ENCODE measurements at regions not wholly inside any gene's neighbourhood (a gene's known extent, or its start where the extent isn't known, plus 50 kb on each side); places are given as distances from the start of the nearest gene placed in this dataset.

- Mint-ChIP-seq H3K4me3 (no peak overlapping the region), H3K36me3 (ENCODE audit: low read depth) (no peaks in the 10 kb centered on the region)
Observed at GRCh38 chrX:137187540-137187939, 153.7 kb upstream of the GPR101 start.

GRCh38 chrX:137178392-137178791, 144.6 kb upstream of the GPR101 start:
- Mint-ChIP-seq H3K4me3 (no peak overlapping the region), H3K36me3 (ENCODE audit: low read depth) (no peaks in the 10 kb centered on the region), H3K27ac (no peak overlapping the region), H3K27me3 (ENCODE audit: low read depth) (no peaks in the 10 kb centered on the region), H3K9me3 (peaks cover under 1% of the 10 kb centered on the region), H3K4me1 (no peaks in the 10 kb centered on the region)
- TF ChIP-seq CTCF (IDR thresholded peaks at IDR 0.05; ENCODE audit: unreplicated experiment in 3 of 3) = no peak

More at GRCh38 chrX:137187540-137187939, 153.7 kb upstream of the GPR101 start:
- peaks cover 10% of the 10 kb centered on the region for H3K9me3 Mint-ChIP-seq
- no peak for TF ChIP-seq CTCF (IDR thresholded peaks at IDR 0.05; ENCODE audit: unreplicated experiment in 3 of 3)
- no peak overlapping the region for H3K27ac Mint-ChIP-seq
- H3K27me3 Mint-ChIP-seq (ENCODE audit: low read depth) = no peaks in the 10 kb centered on the region
- no peaks in the 10 kb centered on the region for H3K4me1 Mint-ChIP-seq

- H3K27ac Mint-ChIP-seq = no peak overlapping the region
- H3K9me3 Mint-ChIP-seq = peaks cover 6% of the 10 kb centered on the region
- H3K4me3 Mint-ChIP-seq = no peak overlapping the region
- no peaks in the 10 kb centered on the region for H3K36me3 Mint-ChIP-seq (ENCODE audit: low read depth)
- H3K4me1 Mint-ChIP-seq = no peaks in the 10 kb centered on the region
- peaks cover 5% of the 10 kb centered on the region for H3K27me3 Mint-ChIP-seq (ENCODE audit: low read depth)
- no peak for TF ChIP-seq CTCF (IDR thresholded peaks at IDR 0.05; ENCODE audit: unreplicated experiment in 3 of 3)
Observed at GRCh38 chrX:137172317-137172948, 138.6 kb upstream of the GPR101 start.

- H3K27ac Mint-ChIP-seq = no peak overlapping the region
- no peak for TF ChIP-seq CTCF (IDR thresholded peaks at IDR 0.05; ENCODE audit: unreplicated experiment in 3 of 3)
- no peaks in the 10 kb centered on the region for H3K36me3 Mint-ChIP-seq (ENCODE audit: low read depth)
- H3K9me3 Mint-ChIP-seq = peaks cover 6% of the 10 kb centered on the region
- no peak overlapping the region for H3K4me3 Mint-ChIP-seq
- H3K4me1 Mint-ChIP-seq = no peaks in the 10 kb centered on the region
- H3K27me3 Mint-ChIP-seq (ENCODE audit: low read depth) = peaks cover 5% of the 10 kb centered on the region
Observed at GRCh38 chrX:137171626-137172025, 137.8 kb upstream of the GPR101 start.

- Mint-ChIP-seq H3K9me3 (peaks cover 3% of the 10 kb centered on the region), H3K27ac (no peak overlapping the region), H3K36me3 (ENCODE audit: low read depth) (no peaks in the 10 kb centered on the region), H3K4me3 (no peak overlapping the region), H3K4me1 (no peaks in the 10 kb centered on the region), H3K27me3 (ENCODE audit: low read depth) (peaks cover 5% of the 10 kb centered on the region)
- TF ChIP-seq CTCF (IDR thresholded peaks at IDR 0.05; ENCODE audit: unreplicated experiment in 3 of 3) = peak in 1 of 3 experiments; percentile 33
Observed at GRCh38 chrX:137166591-137166990, 132.8 kb upstream of the GPR101 start.

GRCh38 chrX:137164329-137164728, 130.5 kb upstream of the GPR101 start:
- no peak overlapping the region for H3K27ac Mint-ChIP-seq
- no peaks in the 10 kb centered on the region for H3K27me3 Mint-ChIP-seq (ENCODE audit: low read depth)
- H3K4me3 Mint-ChIP-seq = no peak overlapping the region
- H3K9me3 Mint-ChIP-seq = peaks cover 3% of the 10 kb centered on the region
- H3K4me1 Mint-ChIP-seq = no peaks in the 10 kb centered on the region
- no peaks in the 10 kb centered on the region for H3K36me3 Mint-ChIP-seq (ENCODE audit: low read depth)
- no peak for TF ChIP-seq CTCF (IDR thresholded peaks at IDR 0.05; ENCODE audit: unreplicated experiment in 3 of 3)
